ENCODE measurements at regions not wholly inside any gene's neighbourhood (a gene's known extent, or its start where the extent isn't known, plus 50 kb on each side); places are given as distances from the start of the nearest gene placed in this dataset.
"Not testable (repeated sequence)": the region's sequence is repeated elsewhere in the genome, so short reads cannot be mapped to it uniquely, and the experiment has no call there.

DNA sequence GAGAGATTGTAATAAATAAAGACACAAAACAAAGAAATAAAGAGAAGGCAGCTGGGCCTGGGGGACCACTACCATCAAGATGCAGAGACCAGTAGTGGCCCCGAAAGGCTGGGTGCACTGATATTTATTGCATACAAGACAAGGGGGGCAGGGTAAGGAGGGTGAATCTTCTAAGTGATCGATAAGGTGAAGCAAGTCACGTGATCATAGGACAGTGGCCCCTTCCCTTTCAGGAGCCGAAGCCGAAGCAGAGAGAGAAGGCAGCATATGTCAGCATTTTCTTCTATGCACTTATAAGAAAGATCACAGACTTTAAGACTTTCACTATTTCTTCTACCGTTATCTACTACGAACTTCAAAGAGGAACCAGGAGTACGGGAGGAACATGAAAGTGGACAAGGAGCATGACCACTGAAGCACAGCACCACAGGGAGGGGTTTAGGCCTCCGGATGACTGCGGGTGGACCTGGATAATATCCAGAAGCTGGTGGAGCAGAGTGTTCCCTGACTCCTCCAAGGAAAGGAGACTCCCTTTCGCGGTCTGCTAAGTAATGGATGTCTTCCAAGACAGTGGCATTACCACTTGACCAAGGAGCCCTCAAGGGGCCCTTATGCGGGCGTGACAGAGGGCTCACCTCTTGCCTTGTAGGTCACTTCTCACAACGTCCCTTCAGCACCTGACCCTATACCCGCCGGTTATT lies 126.4 kb downstream of the RBM46 start:
- not testable (repeated sequence) for H3K27ac ChIP-seq

DNA sequence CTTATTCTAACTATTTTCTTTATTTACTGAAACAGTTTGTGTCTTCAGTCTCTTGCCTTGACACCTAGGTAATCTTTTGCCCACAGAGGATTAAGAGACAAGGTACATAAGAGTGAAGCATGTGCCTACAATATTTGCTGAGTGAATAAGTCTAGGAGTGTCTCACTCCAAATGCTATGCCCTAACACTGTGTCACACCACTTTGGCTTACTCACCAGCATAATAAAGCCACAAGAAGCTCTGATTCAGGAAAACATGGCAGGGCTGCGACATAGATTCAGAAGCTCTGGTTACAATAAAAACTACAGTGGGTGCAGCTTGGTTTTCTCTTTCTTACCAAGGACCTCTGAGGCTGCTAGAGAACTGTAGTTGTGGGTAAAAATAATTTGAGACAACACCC lies 127.1 kb downstream of the RBM46 start:
- H3K27ac ChIP-seq, result no peak overlapping the region
- TF ChIP-seq CTCF (IDR thresholded peaks at IDR 0.05), result no peak
- no peak for TF ChIP-seq ZFX (IDR thresholded peaks at IDR 0.05; ENCODE audit: borderline replicate concordance)

DNA sequence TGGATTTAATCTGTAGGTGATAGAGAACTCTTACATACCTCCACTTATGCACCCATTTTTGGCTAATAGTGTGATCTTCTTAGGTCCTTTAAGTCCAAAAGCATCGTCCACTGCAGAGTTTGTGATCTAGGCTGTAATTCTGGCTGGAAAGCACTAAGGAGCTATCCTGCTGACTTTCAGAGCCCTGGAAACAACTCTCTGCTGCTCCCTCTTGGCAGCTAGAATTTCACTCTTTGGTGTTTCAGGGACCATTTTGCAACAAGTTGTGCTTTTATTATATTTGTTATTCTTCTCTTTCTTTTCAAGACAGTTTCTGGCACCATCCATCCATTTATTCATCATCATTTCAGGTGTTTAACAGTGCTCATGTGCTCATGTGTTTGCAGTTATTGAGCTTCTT lies 130.0 kb downstream of the RBM46 start:
- peak; percentile 18; the same call in 1 of the 2 replicates for TF ChIP-seq CTCF (IDR thresholded peaks at IDR 0.05)
- TF ChIP-seq ZFX (IDR thresholded peaks at IDR 0.05; ENCODE audit: borderline replicate concordance), result no peak
- H3K27ac ChIP-seq, result no peak overlapping the region

GRCh38 chr4:154911608-154912098 lies 130.6 kb downstream of the RBM46 start:
- TF ChIP-seq CTCF (IDR thresholded peaks at IDR 0.05) (no peak), ZFX (IDR thresholded peaks at IDR 0.05; ENCODE audit: borderline replicate concordance) (no peak)
- no peak overlapping the region for H3K27ac ChIP-seq

- TF ChIP-seq ZFX (IDR thresholded peaks at IDR 0.05; ENCODE audit: borderline replicate concordance), result no peak
- no peak for TF ChIP-seq CTCF (IDR thresholded peaks at IDR 0.05)
- no peak overlapping the region for H3K27ac ChIP-seq
Observed at GRCh38 chr4:154916068-154916467, 135.0 kb downstream of the RBM46 start.

- no peak overlapping the region for H3K27ac ChIP-seq
- TF ChIP-seq ZFX (IDR thresholded peaks at IDR 0.05; ENCODE audit: borderline replicate concordance) (no peak), CTCF (IDR thresholded peaks at IDR 0.05) (no peak)
Observed at GRCh38 chr4:154927126-154927680, 146.1 kb downstream of the RBM46 start.

- TF ChIP-seq CTCF (IDR thresholded peaks at IDR 0.05) (peak; percentile 76), ZFX (IDR thresholded peaks at IDR 0.05; ENCODE audit: borderline replicate concordance) (no peak)
- no peak overlapping the region for H3K27ac ChIP-seq
Observed at GRCh38 chr4:154928640-154929257, 147.7 kb downstream of the RBM46 start.
